ENCODE measurements at regions not wholly inside any gene's neighbourhood (a gene's known extent, or its start where the extent isn't known, plus 50 kb on each side); places are given as distances from the start of the nearest gene placed in this dataset.

GRCh38 chr6:149254253-149254652, 63.3 kb upstream of the TAB2 start:
- Mint-ChIP-seq H3K9me3 (peaks cover 0 to 5% of the 10 kb centered on the region in 2 donors), H3K27me3 (no peaks in the 10 kb centered on the region), H3K36me3 (peaks cover 3% of the 10 kb centered on the region in 2 donors), H3K4me1 (peaks cover 31 to 73% of the 10 kb centered on the region in 2 donors), H3K4me3 (no peak overlapping the region), H3K27ac (no peak overlapping the region)
- DNase-seq (no peak), ATAC-seq (replicated peaks) (peak in 1 of 2 donors; percentile 33)

DNA sequence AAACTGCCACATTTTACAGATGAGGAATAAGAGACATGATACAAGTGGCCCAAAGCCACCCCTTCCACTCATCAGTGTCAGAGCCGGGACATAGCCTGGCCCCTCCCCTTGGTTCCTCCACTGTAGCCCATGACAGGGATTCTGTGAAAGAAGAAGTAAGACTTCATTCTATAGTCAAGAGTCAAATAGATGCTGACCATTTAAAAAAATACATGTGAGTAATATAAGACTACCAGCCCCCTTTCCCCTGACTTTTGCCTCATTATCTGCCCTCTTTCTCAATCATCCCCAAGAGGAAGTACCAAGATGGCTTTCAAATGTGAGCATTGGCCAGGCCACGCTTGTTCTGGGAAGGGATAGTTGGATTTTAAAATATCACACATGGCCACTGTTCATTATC, 57.8 kb upstream of the TAB2 start:
- Mint-ChIP-seq H3K36me3 (no peaks in the 10 kb centered on the region), H3K4me3 (no peak overlapping the region), H3K27ac (no peak overlapping the region), H3K27me3 (no peaks in the 10 kb centered on the region), H3K9me3 (no peaks in the 10 kb centered on the region), H3K4me1 (peaks cover 24 to 53% of the 10 kb centered on the region in 2 donors)
- ATAC-seq (replicated peaks), result peak; percentile 93 to 94
- no peak for DNase-seq

- Mint-ChIP-seq H3K36me3 (no peaks in the 10 kb centered on the region), H3K9me3 (no peaks in the 10 kb centered on the region), H3K4me1 (peaks cover 24 to 52% of the 10 kb centered on the region in 2 donors), H3K27ac (no peak overlapping the region), H3K27me3 (no peaks in the 10 kb centered on the region), H3K4me3 (no peak overlapping the region)
- DNase-seq (no peak), ATAC-seq (replicated peaks) (no peak)
Observed at GRCh38 chr6:149260214-149260874, 57.2 kb upstream of the TAB2 start.

DNA sequence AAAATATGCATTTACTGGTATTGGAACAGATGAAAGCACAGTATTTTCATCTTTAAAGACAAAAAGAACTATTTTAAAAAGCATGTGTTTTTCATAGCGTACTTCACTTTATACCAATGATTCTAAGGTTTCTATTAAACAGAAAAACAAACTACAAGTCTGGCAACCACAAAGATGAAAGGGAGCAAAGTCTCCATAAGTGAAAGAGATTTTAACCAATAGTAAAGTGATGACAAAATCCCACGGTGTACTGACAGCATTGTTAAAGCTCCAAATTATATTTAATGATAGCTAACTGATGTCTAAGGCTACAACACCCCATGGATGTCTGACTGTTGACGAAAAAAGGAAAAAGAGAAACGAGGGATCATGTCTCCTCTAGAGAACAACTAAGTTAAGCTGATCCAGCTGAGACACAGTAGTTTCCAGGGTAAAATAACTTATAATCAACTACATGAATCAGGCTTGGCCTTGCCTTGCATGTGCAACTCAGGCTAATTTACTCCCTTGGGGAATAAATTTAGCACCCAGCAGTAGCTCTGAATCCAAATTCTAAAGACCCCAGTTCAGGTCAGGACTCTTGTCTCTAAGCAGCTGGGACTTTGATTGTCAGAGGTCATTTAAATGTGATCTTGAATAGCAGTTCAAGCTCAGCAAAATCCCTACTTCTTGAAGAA, 56.0 kb upstream of the TAB2 start:
- Mint-ChIP-seq H3K9me3 (no peaks in the 10 kb centered on the region), H3K27ac (no peak overlapping the region), H3K27me3 (no peaks in the 10 kb centered on the region), H3K4me3 (no peak overlapping the region), H3K4me1 (peaks cover 29 to 57% of the 10 kb centered on the region in 2 donors), H3K36me3 (no peaks in the 10 kb centered on the region)
- no peak for DNase-seq
- no peak for ATAC-seq (replicated peaks)

DNA sequence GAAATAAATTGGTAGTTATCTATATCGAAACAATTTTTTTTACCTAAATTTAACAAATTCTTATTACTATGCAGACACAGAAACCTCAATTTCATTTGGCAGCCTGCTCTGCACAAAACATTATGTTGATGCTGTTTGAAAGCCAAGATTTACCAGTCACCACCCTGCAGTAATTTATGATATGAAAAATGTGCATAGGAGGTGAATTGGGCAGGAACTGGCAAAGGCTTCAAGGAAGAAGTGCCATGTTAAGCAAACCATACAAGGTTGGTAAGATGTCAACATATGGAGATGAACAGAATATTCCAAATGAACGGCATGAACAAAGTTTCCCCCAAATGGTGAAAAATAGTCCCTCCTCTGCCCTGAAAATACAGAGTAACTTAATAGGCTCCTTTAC, 54.2 kb upstream of the TAB2 start:
- Mint-ChIP-seq H3K9me3 (no peaks in the 10 kb centered on the region), H3K4me1 (peaks cover 36 to 58% of the 10 kb centered on the region in 2 donors), H3K36me3 (no peaks in the 10 kb centered on the region), H3K4me3 (no peak overlapping the region), H3K27me3 (no peaks in the 10 kb centered on the region), H3K27ac (no peak overlapping the region)
- ATAC-seq (replicated peaks) (no peak), DNase-seq (no peak)

DNA sequence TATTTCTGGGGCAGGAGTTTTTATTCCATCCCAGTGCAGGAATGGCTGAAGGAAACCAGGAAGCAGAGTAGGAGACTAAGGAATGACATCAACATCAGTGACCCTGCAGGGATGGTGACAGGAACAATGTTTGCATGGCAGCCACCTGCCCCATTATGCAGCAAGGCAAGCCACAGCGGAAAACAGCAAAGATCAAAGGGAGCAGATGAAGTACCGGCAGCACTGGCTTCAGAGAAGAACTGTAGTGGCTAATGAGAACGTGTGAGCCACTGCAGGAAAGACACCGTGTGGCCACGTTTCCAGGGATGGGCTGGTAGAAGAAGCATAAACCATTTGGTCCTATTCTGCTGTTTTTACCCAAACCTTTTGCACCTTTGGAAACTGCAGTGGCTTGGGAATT, 52.9 kb upstream of the TAB2 start:
- no peak overlapping the region for H3K27ac Mint-ChIP-seq
- no peak overlapping the region for H3K4me3 Mint-ChIP-seq
- no peak for ATAC-seq (replicated peaks)

DNA sequence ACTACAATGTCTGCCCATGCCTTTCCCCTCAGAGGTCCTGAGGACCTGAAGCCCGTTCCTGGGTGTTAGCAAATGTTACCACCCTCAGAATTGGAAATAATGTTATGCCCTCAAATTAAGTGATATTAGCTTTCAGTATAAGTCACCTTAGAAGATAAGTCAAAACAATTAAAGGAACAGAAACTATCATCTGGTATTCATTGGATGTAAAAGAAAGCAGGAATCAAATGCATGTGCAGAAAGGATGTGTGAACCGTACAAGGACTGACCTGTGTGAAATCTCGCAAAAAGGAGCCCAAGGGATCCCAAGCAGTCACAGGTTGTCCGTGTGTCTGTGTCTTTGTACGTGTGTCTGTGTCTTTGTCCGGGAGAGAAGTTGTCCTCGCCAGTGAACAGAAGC, 51.6 kb upstream of the TAB2 start:
- Mint-ChIP-seq H3K36me3 (no peaks in the 10 kb centered on the region), H3K4me1 (peaks cover 26 to 40% of the 10 kb centered on the region in 2 donors), H3K9me3 (no peaks in the 10 kb centered on the region), H3K27ac (peak overlapping the region; percentile 62), H3K4me3 (peak overlapping the region; percentile 44), H3K27me3 (no peaks in the 10 kb centered on the region)
- ATAC-seq (replicated peaks) (peak; percentile 75), DNase-seq (no peak)

More for the DNA sequence above, 52.9 kb upstream of the TAB2 start:
- no peaks in the 10 kb centered on the region for H3K27me3 Mint-ChIP-seq
- no peaks in the 10 kb centered on the region for H3K36me3 Mint-ChIP-seq
- no peak for DNase-seq
- H3K9me3 Mint-ChIP-seq, result no peaks in the 10 kb centered on the region
- peaks cover 31 to 46% of the 10 kb centered on the region in 2 donors for H3K4me1 Mint-ChIP-seq

- peak; percentile 49 for DNase-seq
- peak; percentile 82 to 84 for ATAC-seq (replicated peaks)
- H3K4me1 Mint-ChIP-seq, result peaks cover 32 to 48% of the 10 kb centered on the region in 2 donors
- H3K4me3 Mint-ChIP-seq, result peak overlapping the region; percentile 3 to 46
- no peaks in the 10 kb centered on the region for H3K36me3 Mint-ChIP-seq
- H3K9me3 Mint-ChIP-seq, result no peaks in the 10 kb centered on the region
- H3K27ac Mint-ChIP-seq, result peak overlapping the region; percentile 62
- H3K27me3 Mint-ChIP-seq, result no peaks in the 10 kb centered on the region
Observed at GRCh38 chr6:149266659-149267058, 50.9 kb upstream of the TAB2 start.

DNA sequence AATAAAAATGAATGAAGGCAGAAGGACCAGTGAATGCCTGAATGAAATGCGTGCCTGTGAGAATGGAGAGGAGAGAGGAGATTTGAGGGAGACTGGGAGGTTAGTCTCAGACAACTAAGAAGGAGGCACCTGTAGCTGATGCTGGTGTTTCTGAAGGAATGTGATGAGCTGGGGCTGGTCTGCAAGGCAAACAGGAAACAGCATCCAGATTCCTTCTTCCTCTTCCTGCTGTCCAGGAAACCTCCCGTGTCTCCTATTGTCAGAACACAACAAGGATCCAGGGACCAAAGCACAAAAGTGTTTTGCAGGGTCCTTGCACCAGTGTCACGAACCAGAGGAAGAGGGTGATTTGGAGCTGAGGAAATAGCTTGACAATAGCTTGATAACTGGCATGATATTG, 50.4 kb upstream of the TAB2 start:
- H3K36me3 Mint-ChIP-seq, result no peaks in the 10 kb centered on the region
- H3K27ac Mint-ChIP-seq, result peak overlapping the region; percentile 62

GRCh38 chr6:149267513-149268043, 49.9 kb upstream of the TAB2 start:
- peaks cover 38 to 57% of the 10 kb centered on the region in 2 donors for H3K4me1 Mint-ChIP-seq
- no peaks in the 10 kb centered on the region for H3K9me3 Mint-ChIP-seq
- DNase-seq (no peak), ATAC-seq (replicated peaks) (no peak)
- no peaks in the 10 kb centered on the region for H3K27me3 Mint-ChIP-seq
- H3K27ac Mint-ChIP-seq, result no peak overlapping the region
- no peak overlapping the region for H3K4me3 Mint-ChIP-seq
- no peaks in the 10 kb centered on the region for H3K36me3 Mint-ChIP-seq

More for the DNA sequence above, 50.4 kb upstream of the TAB2 start:
- H3K4me1 Mint-ChIP-seq, result peaks cover 34 to 52% of the 10 kb centered on the region in 2 donors
- ATAC-seq (replicated peaks) (no peak), DNase-seq (no peak)
- peak overlapping the region; percentile 3 to 46 for H3K4me3 Mint-ChIP-seq
- no peaks in the 10 kb centered on the region for H3K27me3 Mint-ChIP-seq
- H3K9me3 Mint-ChIP-seq, result no peaks in the 10 kb centered on the region

All from stimulated activated naive B cell treated with anti-CD40 and anti-IgM and Interleukin-4, amounts not matched to agents 10 μg/mL and 1 μg/mL and 100 μg/mL, for 72 hours (primary cell).